H1 (cell line): ENCODE measurements at regions not wholly inside any gene's neighbourhood (a gene's known extent, or its start where the extent isn't known, plus 50 kb on each side); places are given as distances from the start of the nearest gene placed in this dataset.
A peak's percentile ranks its signal among the peaks of the same experiment; 100 is the strongest.

Experiments used
- CTCF ChIA-PET: fragments of 300-600 bp; sonication (Branson Sonifier 250); formaldehyde crosslinking; loops from one replicate; lab custom pipeline; 2021; ENCODE audit not compliant: partially characterized antibody; lab: Charles Lee
- POLR2A ChIA-PET: fragments of 300-600 bp; sonication (Branson Sonifier 250); formaldehyde crosslinking; loops from one replicate; lab custom pipeline; 2021; ENCODE audit warnings: inconsistent platforms; ENCODE audit not compliant: partially characterized antibody; lab: Charles Lee
- DNase-seq, 2 experiments: peaks; one replicate each; pipeline versions ENCODE4 v3.0.0 to v3.0.0-alpha.2; 2010 to 2022; ENCODE audit warnings: low spot score in 2 of 2, low read depth in 1 of 2, mixed read lengths in 1 of 2
- FAIRE-seq: peaks from 2 replicates; lab custom pipeline; 2011; peaks lifted over from hg19 to GRCh38; lab: Jason Lieb, UNC
- H2AFZ ChIP-seq: 2 replicates; pipeline ENCODE4 v1.8.1; 2012; ENCODE audit warnings: low read length, inconsistent platforms
- H2AK5ac ChIP-seq: 2 replicates; pipeline ENCODE4 v1.6.1; 2013; ENCODE audit warnings: low read depth, low read length
- H2BK120ac ChIP-seq: replicated peaks from 2 replicates; pipeline ENCODE3; 2013; ENCODE audit warnings: low read depth, low read length, inconsistent platforms
- H2BK12ac ChIP-seq: 2 replicates; pipeline ENCODE4 v1.6.1; 2013; ENCODE audit warnings: low read depth, low read length
- H2BK15ac ChIP-seq: 2 replicates; pipeline ENCODE4 v1.6.1; 2013; ENCODE audit warnings: low read length
- H2BK20ac ChIP-seq: 2 replicates; pipeline ENCODE4 v1.6.1; 2013; ENCODE audit warnings: low read length
- H2BK5ac ChIP-seq: 2 replicates; pipeline ENCODE4 v1.6.1; 2013; ENCODE audit warnings: low read depth, low read length
- H3K14ac ChIP-seq: 2 replicates; pipeline ENCODE4 v1.6.1; 2013; ENCODE audit warnings: inconsistent platforms; ENCODE audit not compliant: insufficient read length
- H3K18ac ChIP-seq: 2 replicates; pipeline ENCODE4 v1.6.1; 2013; ENCODE audit warnings: low read length; ENCODE audit errors: extremely low read depth
- H3K23ac ChIP-seq: 2 replicates; pipeline ENCODE4 v1.6.1; 2013; ENCODE audit warnings: inconsistent platforms; ENCODE audit not compliant: insufficient read length
- H3K23me2 ChIP-seq: 2 replicates; pipeline ENCODE4 v1.6.1; 2013; ENCODE audit warnings: low read depth, low read length
- H3K27ac ChIP-seq: 2 replicates; pipeline ENCODE4 v1.6.1; 2011; ENCODE audit warnings: low read depth, low read length, inconsistent platforms
- H3K27me3 ChIP-seq, 4 experiments: replicated peaks in 1 of 4; 1 replicate in 1 of 4; 2 replicates in 3 of 4; pipeline versions ENCODE4 v1.6.1 to v1.8.1; 2011 to 2013; ENCODE audit warnings: low read length in 3 of 4, mild to moderate bottlenecking in 3 of 4, inconsistent platforms in 2 of 4, mixed read lengths in 2 of 4, moderate library complexity in 1 of 4; ENCODE audit not compliant: control insufficient read depth in 3 of 4, insufficient read depth in 3 of 4; ENCODE audit errors: extremely low read depth in 1 of 4
- H3K36me3 ChIP-seq, 4 experiments: 2 replicates each; pipeline versions ENCODE4 v1.6.1 to v1.8.1; 2011 to 2013; ENCODE audit warnings: mild to moderate bottlenecking in 4 of 4, low read length in 3 of 4, moderate library complexity in 2 of 4, control low read depth in 1 of 4, inconsistent platforms in 1 of 4; ENCODE audit not compliant: insufficient read depth in 4 of 4, control insufficient read depth in 2 of 4
- H3K4ac ChIP-seq: replicated peaks from 2 replicates; pipeline ENCODE3; 2013; ENCODE audit warnings: low read length, low read depth, mixed read lengths, inconsistent platforms; ENCODE audit not compliant: insufficient read length
- H3K4me1 ChIP-seq, 4 experiments: replicated peaks in 1 of 4; 1 replicate in 1 of 4; 2 replicates in 3 of 4; pipeline versions ENCODE4 v1.6.1 to v1.8.1; 2011 to 2013; ENCODE audit warnings: low read length in 3 of 4, inconsistent platforms in 2 of 4, mixed read lengths in 1 of 4; ENCODE audit not compliant: insufficient read depth in 4 of 4, control insufficient read depth in 3 of 4
- H3K4me2 ChIP-seq, 2 experiments: 2 replicates each; pipeline versions ENCODE4 v1.6.1 to v1.8.1; 2011 to 2013; ENCODE audit warnings: low read depth in 2 of 2, low read length in 2 of 2, control low read depth in 1 of 2, inconsistent platforms in 1 of 2, mild to moderate bottlenecking in 1 of 2; ENCODE audit not compliant: insufficient read depth in 1 of 2
- H3K4me3 ChIP-seq, 4 experiments: fragments of 200-600, 300-600 bp in 1 of 4; sonication (generic), shearing (Covaris generic), sonication (Bioruptor Twin) in 1 of 4; 2 replicates each; pipeline versions ENCODE4 v1.5.1 to v1.8.1; 2011 to 2016; ENCODE audit warnings: low read length in 4 of 4, low read depth in 3 of 4, control low read depth in 2 of 4, inconsistent platforms in 2 of 4, mild to moderate bottlenecking in 2 of 4, mixed read lengths in 1 of 4, moderate library complexity in 1 of 4; ENCODE audit not compliant: insufficient read depth in 2 of 4; ENCODE audit errors: extremely low read depth in 1 of 4
- H3K56ac ChIP-seq: replicated peaks from 2 replicates; pipeline ENCODE3; 2013; ENCODE audit warnings: low read depth, mild to moderate bottlenecking, mixed read lengths, low read length, inconsistent platforms; ENCODE audit not compliant: insufficient read length
- H3K79me1 ChIP-seq: 2 replicates; pipeline ENCODE4 v1.6.1; 2013; ENCODE audit warnings: low read depth, low read length, control low read depth
- H3K79me2 ChIP-seq, 2 experiments: 2 replicates each; pipeline versions ENCODE4 v1.6.1 to v1.8.1; 2012 to 2013; ENCODE audit warnings: low read length in 2 of 2, mild to moderate bottlenecking in 2 of 2, inconsistent platforms in 1 of 2; ENCODE audit not compliant: insufficient read depth in 2 of 2, control insufficient read depth in 1 of 2
- H3K9ac ChIP-seq, 4 experiments: replicated peaks in 1 of 4; 1 replicate in 1 of 4; 2 replicates in 3 of 4; pipeline versions ENCODE4 v1.6.1 to v1.8.1; 2011 to 2013; ENCODE audit warnings: low read depth in 3 of 4, low read length in 3 of 4, control low read depth in 2 of 4, mild to moderate bottlenecking in 2 of 4, moderate library complexity in 2 of 4, inconsistent platforms in 1 of 4; ENCODE audit errors: extremely low read depth in 1 of 4
- H3K9me3 ChIP-seq, 2 experiments: 2 replicates each; pipeline versions ENCODE4 v1.6.1 to v1.8.1; 2012 to 2013; ENCODE audit warnings: mild to moderate bottlenecking in 2 of 2, moderate library complexity in 2 of 2, control low read depth in 1 of 2, inconsistent platforms in 1 of 2, low read depth in 1 of 2, low read length in 1 of 2, mixed read lengths in 1 of 2; ENCODE audit not compliant: insufficient read depth in 2 of 2
- H4K20me1 ChIP-seq, 2 experiments: replicated peaks in 1 of 2; 2 replicates each; pipeline versions ENCODE3 to v1.8.1; 2011 to 2013; ENCODE audit warnings: inconsistent platforms in 2 of 2, low read length in 2 of 2, mild to moderate bottlenecking in 1 of 2; ENCODE audit not compliant: insufficient read depth in 2 of 2, control insufficient read depth in 1 of 2
- H4K5ac ChIP-seq: 2 replicates; pipeline ENCODE4 v1.6.1; 2013; ENCODE audit warnings: low read length, low read depth, mixed read lengths, inconsistent platforms; ENCODE audit not compliant: insufficient read length
- H4K8ac ChIP-seq: 2 replicates; pipeline ENCODE4 v1.8.0; 2013; ENCODE audit warnings: mild to moderate bottlenecking, moderate library complexity, low read length, inconsistent platforms; ENCODE audit not compliant: insufficient read depth; ENCODE audit errors: extremely low read depth
- H4K91ac ChIP-seq: replicated peaks from 2 replicates; pipeline ENCODE3; 2013; ENCODE audit warnings: low read length, mixed read lengths, inconsistent platforms; ENCODE audit not compliant: insufficient read length
- CHD1 ChIP-seq: IDR thresholded peaks from 2 replicates; pipeline ENCODE4 v1.6.1; 2012; ENCODE audit warnings: low read depth, low read length, improper control_type of control experiment
- EP300 ChIP-seq, 2 experiments: IDR thresholded peaks; 1 replicate in 1 of 2; 2 replicates in 1 of 2; pipeline ENCODE4 v1.6.1; 2011 to 2012; ENCODE audit warnings: low read depth in 2 of 2, low read length in 2 of 2, mild to moderate bottlenecking in 2 of 2, borderline replicate concordance in 1 of 2, inconsistent platforms in 1 of 2, moderate library complexity in 1 of 2
- EZH2 ChIP-seq: fragments of 200-600 bp; sonication (generic); IDR thresholded peaks from 2 replicates; pipeline ENCODE4 v1.7.1; 2012; ENCODE audit warnings: low read depth, mild to moderate bottlenecking, moderate library complexity, low read length, inconsistent platforms; ENCODE audit not compliant: severe bottlenecking
- GABPA ChIP-seq: IDR thresholded peaks from 2 replicates; pipeline ENCODE4 v1.6.1; 2011; ENCODE audit warnings: mild to moderate bottlenecking, low read length, moderate library complexity, borderline replicate concordance; ENCODE audit not compliant: insufficient read depth
- GTF2F1 ChIP-seq: IDR thresholded peaks from 2 replicates; pipeline ENCODE4 v1.6.1; 2012; ENCODE audit warnings: low read depth, low read length, improper control_type of control experiment, borderline replicate concordance
- NANOG ChIP-seq: IDR thresholded peaks from 2 replicates; pipeline ENCODE4 v1.6.1; 2011; ENCODE audit warnings: low read length, low read depth, mild to moderate bottlenecking, inconsistent platforms; ENCODE audit not compliant: insufficient read depth, poor library complexity, severe bottlenecking
- PHF8 ChIP-seq: fragments of 200-600 bp; sonication (generic); conservative IDR thresholded peaks from 2 replicates; pipeline ENCODE4 v1.7.1; 2012; ENCODE audit warnings: low read depth, mild to moderate bottlenecking, inconsistent platforms, low read length, moderate library complexity
- POLR2A ChIP-seq, 2 experiments: IDR thresholded peaks; 1 replicate in 1 of 2; 2 replicates in 1 of 2; pipeline ENCODE4 v1.6.1; 2011; ENCODE audit warnings: low read depth in 2 of 2, low read length in 2 of 2, mild to moderate bottlenecking in 2 of 2; ENCODE audit errors: control extremely low read depth in 1 of 2
- SP1 ChIP-seq: IDR thresholded peaks from 2 replicates; pipeline ENCODE4 v1.6.1; 2011; ENCODE audit warnings: low read depth, low read length
- TAF1 ChIP-seq: IDR thresholded peaks from 2 replicates; pipeline ENCODE4 v1.6.1; 2011; ENCODE audit warnings: mild to moderate bottlenecking, low read depth, low read length
- TEAD4 ChIP-seq: IDR thresholded peaks from 2 replicates; pipeline ENCODE4 v1.6.1; 2012; ENCODE audit warnings: low read depth, low read length, inconsistent platforms, mixed read lengths
- YY1 ChIP-seq: IDR thresholded peaks from 2 replicates; pipeline ENCODE4 v1.6.1; 2011; ENCODE audit warnings: low read depth, mild to moderate bottlenecking, low read length
- ZNF274 ChIP-seq: IDR thresholded peaks from 2 replicates; pipeline ENCODE4 v1.7.0; 2012; ENCODE audit warnings: low read length, borderline replicate concordance; ENCODE audit errors: extremely low read depth
- WGBS, 2 experiments: shearing (Covaris generic) in 1 of 2; methylation state at CpG; one replicate each; pipeline versions ENCODE4 v1.1.6 to v1.1.7; 2013 to 2015; ENCODE audit warnings: low lambda C conversion rate in 2 of 2, mixed read lengths in 2 of 2, inconsistent platforms in 1 of 2, low coverage in 1 of 2, missing lambda C conversion rate in 1 of 2; ENCODE audit not compliant: insufficient replicate concordance in 2 of 2, insufficient coverage in 1 of 2, insufficient read length in 1 of 2; ENCODE audit errors: extremely low coverage in 1 of 2, missing lambda C conversion rate in 1 of 2; 5-methylcytosine and 5-hydroxymethylcytosine counted together
- TF ChIP-seq, protein P1 (sequence below): IDR thresholded peaks from 2 replicates; pipeline ENCODE4 v1.6.1; 2012; ENCODE audit warnings: inconsistent platforms

DNA sequence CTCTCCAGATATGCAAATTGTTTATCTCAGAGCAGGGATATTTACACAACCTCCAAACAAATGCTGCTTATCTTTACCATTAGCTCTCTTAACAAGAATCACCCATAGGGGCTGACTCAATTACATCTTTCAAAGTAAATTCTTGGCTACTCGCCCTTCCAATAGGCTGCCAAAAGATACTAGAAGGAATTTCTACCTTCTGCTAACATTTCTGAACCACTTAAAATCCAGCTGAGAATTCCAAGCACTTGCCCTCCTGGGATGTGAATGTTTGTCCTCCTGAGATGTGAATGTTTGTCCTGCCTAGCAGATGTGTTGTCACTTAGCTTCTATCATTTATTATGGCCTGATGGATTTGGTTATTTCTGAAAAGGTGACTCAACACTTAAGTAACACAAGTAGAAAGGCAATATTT lies 388.0 kb downstream of the GJA1 start:
- Histone ChIP-seq H3K23ac (no peak overlapping the region), H3K27ac (no peak overlapping the region), H2AFZ (no peak overlapping the region), H3K23me2 (peaks cover 4% of the 10 kb centered on the region), H4K91ac (no peak overlapping the region), H3K79me1 (no peaks in the 10 kb centered on the region), H2BK15ac (no peak overlapping the region), H3K18ac (no peak overlapping the region; the same call in 1 of the 2 replicates), H3K36me3 (peaks cover 0 to 10% (median 0%) of the 10 kb centered on the region in 4 experiments; a peak in 1 of 8 replicates), H4K5ac (peak overlapping the region; percentile 86), H4K8ac (no peak overlapping the region), H3K9me3 (no peaks in the 10 kb centered on the region; a peak in 1 of 4 replicates), H2BK120ac (no peak overlapping the region), H3K27me3 (no peaks in the 10 kb centered on the region), H3K4me3 (no peak overlapping the region; a peak in 1 of 8 replicates), H3K4me1 (peaks cover 0 to 23% (median 4%) of the 10 kb centered on the region in 4 experiments; a peak in 3 of 7 replicates), H3K79me2 (no peaks in the 10 kb centered on the region), H3K56ac (no peak overlapping the region), H4K20me1 (no peaks in the 10 kb centered on the region), H3K4ac (no peak overlapping the region), H3K14ac (no peak overlapping the region), H3K4me2 (peak overlapping the region in 1 of 2 experiments; percentile 9; a peak in 1 of 4 replicates), H2BK12ac (no peak overlapping the region), H2BK20ac (no peak overlapping the region), H2AK5ac (no peak overlapping the region), H2BK5ac (no peak overlapping the region), H3K9ac (no peak overlapping the region)
- FAIRE-seq (peak; percentile 92), DNase-seq (peak in 1 of 2 experiments; percentile 21)
- ChIA-PET POLR2A (interaction anchor here (1.0 to 1.6 kb wide), 3 partner anchors 9 to 383 kb away, joined by 3 to 5 read pairs (median 4); no protein-coding TSS in a partner anchor), CTCF (interaction anchor here (0.6 to 1.4 kb wide), 4 partner anchors 25 to 605 kb away, joined by 3 to 7 read pairs (median 4); no protein-coding TSS in a partner anchor)
- WGBS, 2 experiments, result 0% methylated on average over 1 of the region's 1 CpG; no CpG with 5 or more reads in 1 of the 2 experiments
- TF ChIP-seq YY1 (no peak), TEAD4 (peak; percentile 95), ZNF274 (no peak), POLR2A (IDR thresholded peaks at IDR 0.05; ENCODE audit: control extremely low read depth in 1 of 2, low read depth in 2 of 2, low read length in 2 of 2) (no peak), GABPA (no peak), CHD1 (no peak), EP300 (IDR thresholded peaks at IDR 0.05; ENCODE audit: borderline replicate concordance in 1 of 2, low read depth in 2 of 2, low read length in 2 of 2) (peak in 1 of 2 experiments; percentile 76; a peak in 1 of 3 replicates), NANOG (peak; percentile 67), SP1 (peak; percentile 64; the same call in 1 of the 2 replicates), EZH2 (no peak), GTF2F1 (no peak), TAF1 (no peak), PHF8 (no peak)
- TF ChIP-seq, protein P1, sequence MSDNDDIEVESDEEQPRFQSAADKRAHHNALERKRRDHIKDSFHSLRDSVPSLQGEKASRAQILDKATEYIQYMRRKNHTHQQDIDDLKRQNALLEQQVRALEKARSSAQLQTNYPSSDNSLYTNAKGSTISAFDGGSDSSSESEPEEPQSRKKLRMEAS, result no peak
